K562 (cell line): ENCODE measurements at regions not wholly inside any gene's neighbourhood (a gene's known extent, or its start where the extent isn't known, plus 50 kb on each side); places are given as distances from the start of the nearest gene placed in this dataset.

Experiments used
- ATAC-seq: fragments of 200-7000 bp; cut with Tn5 transposase; 3 replicates; pipeline ENCODE4 v1.9.1; 2020; ENCODE audit warnings: moderate library complexity
- BruUV-seq: library from RNA; stranded (reverse); fragments of 400-500 nt; replicated peaks from 2 replicates; lab custom pipeline; 2021; lab: Mats Ljungman, UMichigan
- CTCF ChIA-PET: fragments of 300-600 bp; formaldehyde crosslinking; extraction: SDS; loops from one replicate; lab custom pipeline; 2021; ENCODE audit warnings: low intra/inter-chr PET ratio; lab: Yijun Ruan, JAX
- POLR2A ChIA-PET: fragments of 300-600, 350-650 bp; sonication (Branson Sonifier 250); formaldehyde crosslinking; extraction: SDS; loops from one replicate; lab custom pipeline; 2021; ENCODE audit warnings: antibody characterized with exemption, inconsistent platforms; lab: Yijun Ruan, JAX
- DNase-seq, 4 experiments: peaks; one replicate each; pipeline versions ENCODE4 v3.0.0 to v3.0.0-alpha.2; 2011 to 2018; ENCODE audit warnings: low spot score in 3 of 4, mixed read lengths in 3 of 4; ENCODE audit errors: extremely low read depth in 1 of 4
- FAIRE-seq: peaks from 2 replicates; lab custom pipeline; 2011; peaks lifted over from hg19 to GRCh38; lab: Jason Lieb, UNC
- H2AFZ ChIP-seq: 2 replicates; pipeline ENCODE4 v1.6.0; 2011; ENCODE audit warnings: low read depth, low read length, control low read depth, inconsistent platforms
- H3K27ac ChIP-seq: fragments of 200-600 bp; 3 replicates; pipeline ENCODE4 v1.8.0; 2011; ENCODE audit warnings: low read depth, mild to moderate bottlenecking, control low read depth, inconsistent platforms, low read length, moderate library complexity, mixed read lengths; ENCODE audit errors: extremely low read depth
- H3K27me3 ChIP-seq, 2 experiments: fragments of 300-600 bp in 1 of 2; 2 replicates in 1 of 2; 3 replicates in 1 of 2; pipeline versions ENCODE4 v1.6.0 to v1.8.0; 2011; ENCODE audit warnings: inconsistent platforms in 2 of 2, low read length in 2 of 2, mild to moderate bottlenecking in 1 of 2, mixed read lengths in 1 of 2, moderate library complexity in 1 of 2; ENCODE audit not compliant: control insufficient read depth in 2 of 2, insufficient read depth in 2 of 2
- H3K36me3 ChIP-seq: fragments of 300-600 bp; 3 replicates; pipeline ENCODE4 v1.8.0; 2011; ENCODE audit warnings: mild to moderate bottlenecking, low read length, inconsistent platforms; ENCODE audit not compliant: control insufficient read depth, insufficient read depth
- H3K4me1 ChIP-seq, 2 experiments: fragments of 200-600 bp in 1 of 2; replicated peaks in 1 of 2; 2 replicates in 1 of 2; 3 replicates in 1 of 2; pipeline versions ENCODE4 v1.5.1 to v1.8.0; 2011; ENCODE audit warnings: inconsistent platforms in 2 of 2, low read length in 2 of 2, mild to moderate bottlenecking in 1 of 2, mixed read lengths in 1 of 2, moderate library complexity in 1 of 2; ENCODE audit not compliant: control insufficient read depth in 2 of 2, insufficient read depth in 2 of 2
- H3K4me2 ChIP-seq: 2 replicates; pipeline ENCODE4 v1.6.1; 2011; ENCODE audit warnings: low read length, control low read depth, inconsistent platforms, mixed read lengths; ENCODE audit not compliant: insufficient read depth
- H3K4me3 ChIP-seq: fragments of 200-600 bp; sonication (generic), shearing (Covaris generic); 2 replicates; pipeline ENCODE4 v1.5.1; 2016; ENCODE audit warnings: control low read depth, inconsistent platforms
- H3K79me2 ChIP-seq: fragments of 200-600 bp; 3 replicates; pipeline ENCODE4 v1.8.0; 2011; ENCODE audit warnings: low read length, inconsistent platforms; ENCODE audit not compliant: control insufficient read depth, insufficient read depth
- H3K9ac ChIP-seq, 2 experiments: 2 replicates each; pipeline versions ENCODE4 v1.6.0 to v1.6.1; 2011; ENCODE audit warnings: low read depth in 2 of 2, low read length in 2 of 2, control low read depth in 1 of 2, inconsistent platforms in 1 of 2, mild to moderate bottlenecking in 1 of 2, mixed read lengths in 1 of 2; ENCODE audit not compliant: insufficient read depth in 1 of 2
- H3K9me1 ChIP-seq: one replicate; pipeline ENCODE4 v1.6.0; 2011; ENCODE audit warnings: inconsistent platforms, mild to moderate bottlenecking, low read length, moderate library complexity; ENCODE audit not compliant: control insufficient read depth, insufficient read depth
- H3K9me3 ChIP-seq: replicated peaks from 2 replicates; pipeline ENCODE4 v1.5.1; 2011; ENCODE audit warnings: low read depth, low read length, inconsistent platforms; ENCODE audit not compliant: control insufficient read depth, insufficient read depth
- H4K20me1 ChIP-seq: replicated peaks from 2 replicates; pipeline ENCODE4 v1.6.1; 2011; ENCODE audit warnings: low read length, inconsistent platforms, mixed read lengths; ENCODE audit not compliant: control insufficient read depth, insufficient read depth
- ELF2 ChIP-seq: fragments of 250-450 bp; sonication (Bioruptor Pico); IDR thresholded peaks from 2 replicates; pipeline ENCODE4 v1.5.0; 2021; ENCODE audit warnings: mild to moderate bottlenecking
- FOXA3 ChIP-seq, 2 experiments: fragments of 450-650 bp in 1 of 2; sonication (generic) in 1 of 2; formaldehyde crosslinking; IDR thresholded peaks in 1 of 2; conservative IDR thresholded peaks in 1 of 2; 2 replicates each; pipeline versions ENCODE4 v1.4.0 to v1.8.0; 2020 to 2022; ENCODE audit warnings: mild to moderate bottlenecking in 2 of 2, missing genetic modification reagents in 1 of 2
- IFI16 ChIP-seq: fragments of 250-450 bp; sonication (Bioruptor Pico); IDR thresholded peaks from 2 replicates; pipeline ENCODE4 v2.1.2; 2022; ENCODE audit warnings: mild to moderate bottlenecking, inconsistent platforms
- RBM22 ChIP-seq: fragments of 200-400 bp; formaldehyde crosslinking; IDR thresholded peaks from 2 replicates; pipeline ENCODE4 v1.6.1; 2018; ENCODE audit warnings: low read length, low read depth; ENCODE audit not compliant: poor library complexity, severe bottlenecking
- RBM25 ChIP-seq: fragments of 200-400 bp; formaldehyde crosslinking; IDR thresholded peaks from 2 replicates; pipeline ENCODE4 v1.6.1; 2018; ENCODE audit warnings: low read length, low read depth, moderate library complexity; ENCODE audit not compliant: severe bottlenecking
- SAP30 ChIP-seq: fragments of 200-600 bp; sonication (generic); IDR thresholded peaks from 2 replicates; pipeline ENCODE4 v1.6.1; 2012; ENCODE audit warnings: borderline replicate concordance, low read depth, mild to moderate bottlenecking, moderate library complexity, low read length, control low read depth, inconsistent platforms; ENCODE audit not compliant: insufficient read depth, poor library complexity, severe bottlenecking
- SMAD1 ChIP-seq: fragments of 150-350 bp; IDR thresholded peaks from 2 replicates; pipeline ENCODE4 v1.6.1; 2014; ENCODE audit warnings: low read length, low read depth; ENCODE audit not compliant: partially characterized antibody
- YY1 ChIP-seq, 3 experiments: IDR thresholded peaks; 2 replicates each; pipeline ENCODE4 v1.6.1; 2011; ENCODE audit warnings: low read length in 2 of 3, mild to moderate bottlenecking in 2 of 3, moderate library complexity in 2 of 3, borderline replicate concordance in 1 of 3, control low read depth in 1 of 3, low read depth in 1 of 3; ENCODE audit not compliant: insufficient read depth in 3 of 3, insufficient replicate concordance in 2 of 3, control insufficient read depth in 1 of 3, insufficient read length in 1 of 3; ENCODE audit errors: extremely low read depth in 1 of 3
- ZKSCAN8 ChIP-seq: fragments of 200-800 bp; sonication (Bioruptor generic); IDR thresholded peaks from 2 replicates; pipeline ENCODE4 v1.6.1; 2016; ENCODE audit warnings: missing genetic modification characterization, missing compliant biosample characterization
- ZNF133 ChIP-seq: fragments of 250-450 bp; sonication (Bioruptor Pico); IDR thresholded peaks from 2 replicates; pipeline ENCODE4 v1.4.0; 2020; ENCODE audit warnings: mild to moderate bottlenecking
- ZNF217 ChIP-seq: sonication (generic); formaldehyde crosslinking; IDR thresholded peaks from 2 replicates; pipeline ENCODE4 v1.8.0; 2022; ENCODE audit warnings: mild to moderate bottlenecking, missing genetic modification reagents
- ZNF263 ChIP-seq: sonication (generic); formaldehyde crosslinking; IDR thresholded peaks from 2 replicates; pipeline ENCODE4 v1.8.0; 2022; ENCODE audit warnings: mild to moderate bottlenecking, missing genetic modification reagents, borderline replicate concordance
- WGBS: fragments of 100-300 bp; shearing (Covaris generic); methylation state at CpG from one replicate; pipeline ENCODE4 v1.1.6; 2016; ENCODE audit warnings: low coverage, mixed read lengths; ENCODE audit not compliant: insufficient coverage; ENCODE audit errors: missing lambda C conversion rate; 5-methylcytosine and 5-hydroxymethylcytosine counted together
- in situ Hi-C: fragments of 300-500 bp; cut with MboI; formaldehyde crosslinking; loops from 4 replicates; pipeline ENCODE4 v1.15.0; 2018; ENCODE audit warnings: inconsistent platforms, mixed read lengths
- intact Hi-C: fragments of 100-400 bp; cut with micrococcal nuclease; formaldehyde crosslinking; loops from 2 replicates; pipeline ENCODE4 v1.14.2; 2022
- TF ChIP-seq, protein P1 (sequence below): sonication (generic); formaldehyde crosslinking; IDR thresholded peaks from 2 replicates; pipeline ENCODE4 v1.8.0; 2023; ENCODE audit warnings: mild to moderate bottlenecking, missing genetic modification reagents
- TF ChIP-seq, protein P2 (sequence below): sonication (generic); formaldehyde crosslinking; IDR thresholded peaks from 2 replicates; pipeline ENCODE4 v1.8.1; 2023; ENCODE audit warnings: mild to moderate bottlenecking, missing genetic modification reagents
- TF ChIP-seq, protein P3 (sequence below): sonication (generic); formaldehyde crosslinking; IDR thresholded peaks from 2 replicates; pipeline ENCODE4 v1.8.1; 2022; ENCODE audit warnings: missing genetic modification reagents

DNA sequence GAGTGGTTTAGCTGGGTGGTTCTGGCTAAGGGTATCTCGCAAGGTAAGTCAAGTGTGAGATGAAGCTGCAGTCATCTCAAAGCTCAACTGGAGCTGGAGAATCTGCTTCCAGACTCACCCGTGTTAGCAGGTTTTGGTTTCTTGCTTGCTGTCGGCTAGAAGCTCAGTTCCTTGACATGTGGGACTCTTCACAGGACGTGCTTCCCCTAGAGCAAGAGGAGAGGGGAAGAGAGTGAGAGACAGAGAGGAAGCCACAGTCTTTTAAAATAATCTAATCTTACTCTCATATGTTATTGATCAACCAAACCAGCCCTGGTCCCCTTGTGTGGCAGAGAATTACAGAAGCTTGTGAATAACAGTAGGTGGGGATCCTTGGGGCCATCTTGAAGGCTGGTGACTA lies 199.5 kb downstream of the REEP3 start (continued):
- TF ChIP-seq, protein P1, sequence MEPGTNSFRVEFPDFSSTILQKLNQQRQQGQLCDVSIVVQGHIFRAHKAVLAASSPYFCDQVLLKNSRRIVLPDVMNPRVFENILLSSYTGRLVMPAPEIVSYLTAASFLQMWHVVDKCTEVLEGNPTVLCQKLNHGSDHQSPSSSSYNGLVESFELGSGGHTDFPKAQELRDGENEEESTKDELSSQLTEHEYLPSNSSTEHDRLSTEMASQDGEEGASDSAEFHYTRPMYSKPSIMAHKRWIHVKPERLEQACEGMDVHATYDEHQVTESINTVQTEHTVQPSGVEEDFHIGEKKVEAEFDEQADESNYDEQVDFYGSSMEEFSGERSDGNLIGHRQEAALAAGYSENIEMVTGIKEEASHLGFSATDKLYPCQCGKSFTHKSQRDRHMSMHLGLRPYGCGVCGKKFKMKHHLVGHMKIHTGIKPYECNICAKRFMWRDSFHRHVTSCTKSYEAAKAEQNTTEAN (CRISPR knock-in tag) = no peak
- TF ChIP-seq ELF2 (CRISPR knock-in tag) = no peak
- no peak for TF ChIP-seq RBM22
- TF ChIP-seq ZNF263 = no peak

DNA sequence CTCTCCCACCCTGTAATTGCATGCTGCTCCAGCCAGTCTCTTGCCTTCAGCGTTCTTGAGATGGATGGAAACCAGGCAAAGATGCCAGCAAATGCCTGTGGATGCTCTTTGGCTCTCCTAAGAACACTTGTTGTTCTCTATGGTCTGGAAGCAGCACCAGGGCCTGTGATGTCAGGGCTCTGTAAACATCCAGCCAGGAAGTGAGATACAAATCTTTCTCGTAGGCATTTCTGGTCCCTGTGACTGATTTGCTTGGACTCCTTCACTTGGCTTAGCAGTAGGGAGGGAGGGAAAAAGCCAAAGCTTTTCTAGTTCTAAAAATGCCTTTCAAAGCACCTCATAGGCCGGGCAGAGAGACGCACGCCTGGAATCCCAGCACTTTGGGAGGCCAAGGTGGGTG lies 201.3 kb downstream of the REEP3 start:
- no TSS peak for BruUV-seq
- no peak overlapping the region for H2AFZ ChIP-seq
- DNase-seq (no peak), FAIRE-seq (no peak), ATAC-seq (peak; percentile 26; the same call in 2 of the 3 replicates)
- H3K9me1 ChIP-seq = no peaks in the 10 kb centered on the region
- intact Hi-C loops = loop anchor here (5.0 to 10.0 kb wide), 2 partner anchors 1128 to 1475 kb away; no protein-coding TSS in a partner anchor
- no peaks in the 10 kb centered on the region for H3K36me3 ChIP-seq
- H3K27me3 ChIP-seq = peaks cover 13 to 29% of the 10 kb centered on the region in 2 experiments
- H3K9ac ChIP-seq = no peak overlapping the region
- no peaks in the 10 kb centered on the region for H3K9me3 ChIP-seq
- POLR2A ChIA-PET = interaction anchor here (1.4 to 1.5 kb wide), 2 partner anchors 20 to 556 kb away, joined by 3 read pairs; no protein-coding TSS in a partner anchor
- no peaks in the 10 kb centered on the region for H3K4me1 ChIP-seq
- in situ Hi-C loops = loop anchor here (5.0 kb wide), 2 partner anchors 90 to 560 kb away; no protein-coding TSS in a partner anchor
- H3K4me2 ChIP-seq = no peak overlapping the region
- H3K27ac ChIP-seq = no peak overlapping the region
- CTCF ChIA-PET = no interaction called here
- H3K4me3 ChIP-seq = no peak overlapping the region
- 0% methylated on average over 2 of the region's 5 CpGs for WGBS
- H4K20me1 ChIP-seq = no peaks in the 10 kb centered on the region
- H3K79me2 ChIP-seq = no peaks in the 10 kb centered on the region
- TF ChIP-seq, protein P2, sequence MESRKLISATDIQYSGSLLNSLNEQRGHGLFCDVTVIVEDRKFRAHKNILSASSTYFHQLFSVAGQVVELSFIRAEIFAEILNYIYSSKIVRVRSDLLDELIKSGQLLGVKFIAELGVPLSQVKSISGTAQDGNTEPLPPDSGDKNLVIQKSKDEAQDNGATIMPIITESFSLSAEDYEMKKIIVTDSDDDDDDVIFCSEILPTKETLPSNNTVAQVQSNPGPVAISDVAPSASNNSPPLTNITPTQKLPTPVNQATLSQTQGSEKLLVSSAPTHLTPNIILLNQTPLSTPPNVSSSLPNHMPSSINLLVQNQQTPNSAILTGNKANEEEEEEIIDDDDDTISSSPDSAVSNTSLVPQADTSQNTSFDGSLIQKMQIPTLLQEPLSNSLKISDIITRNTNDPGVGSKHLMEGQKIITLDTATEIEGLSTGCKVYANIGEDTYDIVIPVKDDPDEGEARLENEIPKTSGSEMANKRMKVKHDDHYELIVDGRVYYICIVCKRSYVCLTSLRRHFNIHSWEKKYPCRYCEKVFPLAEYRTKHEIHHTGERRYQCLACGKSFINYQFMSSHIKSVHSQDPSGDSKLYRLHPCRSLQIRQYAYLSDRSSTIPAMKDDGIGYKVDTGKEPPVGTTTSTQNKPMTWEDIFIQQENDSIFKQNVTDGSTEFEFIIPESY = no peak
- no peak for TF ChIP-seq IFI16 (CRISPR knock-in tag)
- TF ChIP-seq FOXA3 (CRISPR knock-in tag; conservative IDR thresholded peaks at IDR 0.05 in 1 of 2, IDR thresholded peaks at IDR 0.05 in 1 of 2) = peak in 1 of 2 experiments; percentile 84; a peak in 2 of 4 replicates
- no peak for TF ChIP-seq ZKSCAN8 (CRISPR knock-in tag)
- TF ChIP-seq ZNF133 = no peak
- TF ChIP-seq SMAD1 = no peak
- no peak for TF ChIP-seq SAP30
- no peak for TF ChIP-seq RBM25
- no peak for TF ChIP-seq YY1 (IDR thresholded peaks at IDR 0.05; ENCODE audit: borderline replicate concordance in 1 of 3, control insufficient read depth in 1 of 3, extremely low read depth in 1 of 3, insufficient read depth in 3 of 3, insufficient read length in 1 of 3, insufficient replicate concordance in 2 of 3, low read depth in 1 of 3, low read length in 2 of 3)
- TF ChIP-seq ZNF217 (CRISPR knock-in tag) = no peak
- TF ChIP-seq, protein P3, sequence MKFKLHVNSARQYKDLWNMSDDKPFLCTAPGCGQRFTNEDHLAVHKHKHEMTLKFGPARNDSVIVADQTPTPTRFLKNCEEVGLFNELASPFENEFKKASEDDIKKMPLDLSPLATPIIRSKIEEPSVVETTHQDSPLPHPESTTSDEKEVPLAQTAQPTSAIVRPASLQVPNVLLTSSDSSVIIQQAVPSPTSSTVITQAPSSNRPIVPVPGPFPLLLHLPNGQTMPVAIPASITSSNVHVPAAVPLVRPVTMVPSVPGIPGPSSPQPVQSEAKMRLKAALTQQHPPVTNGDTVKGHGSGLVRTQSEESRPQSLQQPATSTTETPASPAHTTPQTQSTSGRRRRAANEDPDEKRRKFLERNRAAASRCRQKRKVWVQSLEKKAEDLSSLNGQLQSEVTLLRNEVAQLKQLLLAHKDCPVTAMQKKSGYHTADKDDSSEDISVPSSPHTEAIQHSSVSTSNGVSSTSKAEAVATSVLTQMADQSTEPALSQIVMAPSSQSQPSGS (CRISPR knock-in tag) = no peak
